ENCODE measurements at regions not wholly inside any gene's neighbourhood (a gene's known extent, or its start where the extent isn't known, plus 50 kb on each side); places are given as distances from the start of the nearest gene placed in this dataset.
"Not testable (repeated sequence)": the region's sequence is repeated elsewhere in the genome, so short reads cannot be mapped to it uniquely, and the experiment has no call there.

DNA sequence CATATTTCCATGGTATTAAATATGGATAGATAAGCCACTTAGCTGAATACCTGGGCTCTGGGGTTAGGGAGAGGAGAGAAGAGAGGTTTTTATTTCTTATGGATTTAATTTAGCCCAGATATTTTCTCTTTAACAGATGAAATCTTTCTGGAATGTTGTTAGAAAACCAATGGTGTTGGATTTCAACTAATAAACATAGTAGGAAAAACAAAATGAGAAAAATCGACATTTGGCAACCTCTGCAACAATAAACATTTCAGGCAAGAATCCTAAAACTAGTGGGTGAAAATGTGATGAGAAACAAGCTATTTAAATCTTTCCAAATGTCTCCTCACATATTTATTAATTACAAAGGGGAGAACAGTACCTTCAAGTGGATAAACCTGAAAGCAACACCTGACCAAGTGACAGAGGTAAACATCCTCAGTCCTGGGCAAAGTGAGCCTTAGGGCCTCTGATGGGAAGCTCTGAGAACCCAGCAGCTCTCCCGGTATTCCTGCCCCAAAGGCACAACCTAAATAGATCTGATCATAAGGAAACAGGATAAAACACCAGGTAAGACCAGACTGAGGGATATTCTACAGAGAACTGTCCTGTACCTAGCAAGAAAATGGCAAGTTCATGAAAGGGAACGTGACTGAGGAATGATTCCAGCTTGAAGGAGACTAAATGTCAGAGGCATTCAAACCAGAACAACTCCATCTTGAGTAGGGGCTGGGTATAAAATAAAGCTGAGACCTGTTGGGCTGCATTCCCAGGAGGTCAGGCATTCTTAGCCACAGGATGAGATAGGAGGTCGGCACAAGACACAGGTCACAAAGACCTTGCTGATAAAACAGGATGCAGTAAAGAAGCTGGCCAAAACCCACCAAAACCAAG lies 163.7 kb downstream of the ESM1 start:
- no peak for DNase-seq (ENCODE audit: low read depth)

DNA sequence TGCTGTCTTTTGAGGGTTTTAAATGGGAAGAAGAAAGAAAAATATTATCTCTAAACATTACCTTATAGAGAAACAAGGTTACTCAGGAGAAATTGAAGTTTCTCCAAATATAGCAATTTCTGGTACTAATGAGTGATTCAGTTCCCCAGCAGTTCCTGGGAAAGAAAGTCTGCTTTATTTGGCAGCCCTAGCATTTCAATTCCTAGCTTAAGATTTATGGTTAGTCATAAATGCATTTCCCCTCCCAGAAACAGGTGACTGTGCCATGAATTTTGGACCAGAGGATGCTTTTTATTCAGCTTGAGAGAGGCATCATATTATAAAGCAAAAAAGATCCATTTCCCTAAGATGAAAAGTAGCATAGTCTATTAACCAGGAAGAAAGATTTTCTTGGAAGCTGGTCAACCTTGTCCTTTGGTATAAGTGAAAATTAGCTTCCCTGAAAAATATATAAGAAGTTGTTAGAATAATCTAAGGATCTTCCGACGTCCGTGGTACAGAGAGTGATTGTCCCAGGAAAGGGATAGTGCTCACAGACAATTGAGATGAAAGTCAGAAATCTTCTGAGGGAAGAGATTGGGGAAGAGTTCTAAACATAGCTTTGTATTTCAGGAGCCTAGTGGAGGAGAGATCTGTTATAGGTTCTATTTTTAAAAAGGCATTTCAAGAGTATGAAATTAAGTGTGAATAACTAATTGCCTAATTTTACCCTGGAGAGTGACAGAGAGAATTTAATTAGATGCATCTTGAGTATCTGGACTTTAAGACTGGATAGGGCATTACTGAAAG lies 164.9 kb downstream of the ESM1 start:
- DNase-seq (ENCODE audit: low read depth): no peak

DNA sequence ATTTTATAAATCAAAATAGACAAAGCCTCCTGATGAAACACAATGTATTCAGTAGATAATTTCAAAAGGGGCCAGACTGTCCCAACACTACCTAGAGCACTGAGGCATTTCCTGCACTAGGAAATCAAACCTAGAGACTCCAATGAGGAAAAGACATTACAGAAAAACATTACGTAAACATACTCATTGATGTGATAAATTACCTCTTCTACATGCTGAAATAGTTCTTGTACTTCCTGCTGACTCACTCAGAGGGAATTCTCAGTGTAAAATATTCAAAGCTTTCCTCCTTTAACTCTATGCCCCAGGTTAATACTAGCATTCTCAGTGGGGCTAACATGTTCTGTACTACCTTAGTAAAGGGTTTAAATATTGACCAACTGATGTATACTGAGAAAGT lies 178.0 kb downstream of the ESM1 start:
- no peak for DNase-seq (ENCODE audit: low read depth)

DNA sequence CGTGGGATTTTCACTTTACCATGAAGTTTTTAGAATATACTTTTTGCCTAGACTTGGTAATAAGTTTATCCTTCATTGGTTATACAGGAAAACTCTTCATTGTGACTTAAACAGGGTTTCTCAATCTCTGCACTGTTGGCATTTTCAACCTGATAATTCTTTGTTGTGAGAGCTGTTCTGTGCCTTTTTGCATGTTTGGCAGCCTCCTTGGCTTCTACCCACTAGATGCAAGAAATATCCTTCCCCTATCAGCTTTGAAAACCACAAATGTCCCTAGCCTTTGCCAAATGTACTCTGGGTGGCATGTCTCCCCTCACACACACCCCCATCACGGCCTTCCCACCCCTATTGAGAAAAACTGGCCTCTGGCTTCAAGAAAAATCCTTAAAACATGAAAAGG lies 180.9 kb downstream of the ESM1 start:
- no peak for DNase-seq (ENCODE audit: low read depth)

DNA sequence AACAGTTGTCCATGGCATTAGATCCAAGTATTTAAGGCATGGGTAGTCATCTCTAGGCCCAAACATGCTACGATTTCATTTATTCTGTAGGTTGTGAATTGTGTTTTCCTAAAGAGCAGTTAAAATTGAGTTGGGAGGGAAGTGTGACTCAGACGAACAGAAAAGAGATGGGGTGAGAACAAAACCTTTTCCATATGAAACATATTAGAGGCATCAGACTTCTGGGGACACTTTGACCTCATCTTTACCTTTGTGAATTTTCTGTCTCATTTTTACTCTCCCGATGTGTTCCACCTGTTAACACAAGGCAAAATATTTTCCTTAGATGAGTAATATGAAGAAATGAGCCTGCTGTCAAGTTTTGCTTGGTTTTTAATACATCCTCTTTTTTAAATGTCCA lies 181.3 kb downstream of the ESM1 start:
- no peak for DNase-seq (ENCODE audit: low read depth)

DNA sequence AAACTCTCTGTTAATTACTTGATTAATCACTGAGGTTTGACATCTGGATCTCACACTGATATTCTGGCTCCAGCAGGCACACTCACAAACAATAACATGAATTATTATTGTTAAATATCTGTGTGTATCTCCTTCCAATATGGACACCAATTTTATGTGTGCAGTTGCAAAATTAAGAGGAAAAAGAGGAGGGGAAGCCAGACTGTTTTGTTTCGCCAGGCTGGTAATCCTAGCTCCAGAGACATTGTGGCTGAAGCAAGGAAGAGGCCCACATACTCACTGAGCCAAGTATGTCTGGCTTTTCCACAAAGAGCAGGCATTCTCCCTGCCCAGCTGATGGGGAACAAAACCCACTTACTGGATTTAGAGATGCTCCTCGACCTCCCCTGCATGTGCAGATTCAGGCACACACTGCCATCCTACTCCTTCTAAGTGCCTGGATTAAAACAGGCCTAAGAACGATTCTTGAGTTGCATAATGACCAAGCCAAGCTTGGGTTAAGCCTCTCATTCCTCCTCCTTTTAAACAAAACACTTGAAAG lies 181.9 kb downstream of the ESM1 start:
- no peak for DNase-seq (ENCODE audit: low read depth)

DNA sequence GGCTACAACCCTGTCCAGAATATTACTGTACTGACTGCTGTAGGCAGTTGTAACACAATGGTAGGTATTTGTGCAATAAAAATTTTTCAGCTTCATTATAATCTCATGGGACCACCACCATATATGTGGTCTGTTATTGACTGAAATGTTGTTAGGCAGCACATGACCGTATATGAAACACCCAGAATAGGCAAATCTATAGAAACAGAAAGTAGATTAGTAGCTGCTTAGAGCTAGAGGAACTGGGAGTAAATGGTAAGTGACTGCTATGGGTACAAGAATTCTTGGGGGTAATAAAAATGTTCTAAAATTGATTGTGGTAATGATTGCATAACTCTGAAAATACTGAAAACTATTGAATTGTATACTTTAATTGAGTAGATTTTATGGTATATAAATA lies 185.7 kb downstream of the ESM1 start:
- DNase-seq (ENCODE audit: low read depth): no peak

DNA sequence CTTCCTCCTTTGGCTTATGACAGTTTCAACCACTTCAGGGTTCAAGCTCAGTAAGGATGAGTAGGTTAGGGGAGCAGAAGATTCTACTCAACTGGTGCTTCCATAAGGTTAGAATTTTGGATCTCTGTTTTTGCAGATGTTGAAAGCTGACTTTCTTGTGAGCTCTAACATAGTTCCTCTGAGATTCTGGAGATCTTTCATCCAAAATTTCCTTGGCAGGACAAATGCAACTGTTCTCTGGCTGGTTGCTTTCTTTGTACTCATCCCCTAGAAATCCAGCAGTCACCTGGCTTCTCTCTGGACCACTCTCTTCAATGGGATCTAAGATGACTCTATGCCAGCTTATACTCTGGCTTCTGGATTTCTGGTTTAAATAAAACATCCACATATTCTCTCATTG lies 189.6 kb downstream of the ESM1 start:
- DNase-seq (ENCODE audit: low read depth): no peak

DNA sequence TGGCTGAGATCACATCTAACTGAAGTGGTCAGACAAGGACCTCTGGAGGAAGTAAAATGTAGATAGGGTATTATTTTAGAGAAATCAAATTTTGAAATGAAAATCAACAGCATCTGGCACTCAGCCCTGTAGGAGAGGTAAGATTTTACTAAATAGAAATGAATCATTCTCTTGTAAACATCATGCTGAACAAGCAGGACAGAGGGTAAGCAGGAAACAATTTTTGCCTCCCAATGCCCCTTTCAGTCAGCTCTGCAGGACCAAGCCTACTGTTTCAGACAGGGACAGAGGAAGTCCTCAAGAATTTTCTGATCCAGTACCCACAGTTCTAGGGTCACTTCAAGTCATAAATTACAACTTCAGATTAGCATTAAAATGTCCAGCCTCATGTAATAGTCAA lies 190.1 kb downstream of the ESM1 start:
- DNase-seq (ENCODE audit: low read depth): no peak

DNA sequence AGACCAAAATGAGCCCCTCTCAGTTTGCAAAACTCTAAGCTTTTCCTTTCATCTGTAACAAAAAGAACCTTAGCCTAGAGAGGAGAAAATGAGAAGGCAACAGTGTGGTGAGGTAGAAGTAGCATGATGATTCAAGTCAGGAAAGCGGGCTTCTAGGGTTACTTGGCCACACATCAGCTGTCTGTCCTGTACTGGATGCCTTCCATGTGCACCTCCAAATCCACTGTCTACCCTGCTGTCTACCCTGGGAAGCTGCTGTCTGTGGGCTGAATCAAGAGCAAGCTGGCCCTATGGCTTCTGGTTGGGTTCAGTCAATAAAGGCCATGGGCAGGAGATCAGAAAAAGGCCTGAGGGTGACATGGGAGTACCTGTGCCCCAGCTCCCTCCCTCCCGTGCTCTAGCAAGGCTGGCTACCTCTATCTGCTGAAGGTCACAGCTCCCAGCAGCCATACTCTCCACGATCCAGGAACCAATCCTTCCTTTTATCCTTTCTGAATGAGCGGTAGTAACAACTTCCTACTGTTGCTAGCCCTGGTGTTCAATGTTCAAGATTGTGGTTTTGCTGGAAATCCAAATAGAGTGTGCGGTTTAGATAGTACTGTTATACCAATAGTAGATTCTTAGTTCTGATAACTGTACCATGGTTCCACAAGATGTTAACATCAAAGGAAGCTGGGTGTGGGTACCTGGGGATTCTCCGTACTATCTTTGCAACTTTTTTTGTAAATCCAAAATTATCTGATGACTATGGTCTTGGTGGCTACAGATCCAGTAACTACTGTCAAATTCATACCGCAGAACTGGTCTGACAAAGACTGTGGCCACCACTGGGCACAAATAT lies 191.0 kb downstream of the ESM1 start:
- no peak for DNase-seq (ENCODE audit: low read depth)

DNA sequence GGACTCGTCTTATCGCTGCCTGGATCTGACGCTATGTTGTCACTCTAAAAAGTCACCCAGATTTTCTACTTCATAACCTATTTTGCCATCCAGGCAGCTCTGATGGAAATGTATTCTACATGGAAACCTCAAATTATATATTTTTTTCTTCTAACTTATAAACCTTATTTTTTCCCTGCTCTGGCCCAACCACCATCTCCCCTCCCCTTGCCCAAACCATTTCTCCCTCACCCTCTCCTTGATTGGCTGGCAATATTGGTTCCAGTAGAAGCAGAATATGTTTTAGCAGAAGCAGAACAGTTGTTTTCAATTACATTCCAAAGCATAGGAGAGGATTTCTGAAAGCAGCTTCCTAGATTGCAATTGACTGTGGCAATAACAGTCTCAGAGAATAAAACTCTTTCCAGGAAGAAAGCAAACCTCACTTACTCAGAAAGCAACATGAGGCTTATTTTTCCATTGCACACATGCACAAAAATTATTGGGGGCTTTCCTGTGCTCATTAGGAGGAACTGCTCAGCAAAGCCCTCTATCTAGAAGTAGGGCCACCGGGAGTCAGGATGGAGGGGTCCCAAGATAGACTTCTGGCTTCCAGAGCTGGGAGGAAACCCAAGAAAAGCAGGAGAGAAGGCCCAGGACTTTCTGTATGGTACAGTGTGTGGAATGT lies 191.8 kb downstream of the ESM1 start:
- DNase-seq (ENCODE audit: low read depth): no peak

DNA sequence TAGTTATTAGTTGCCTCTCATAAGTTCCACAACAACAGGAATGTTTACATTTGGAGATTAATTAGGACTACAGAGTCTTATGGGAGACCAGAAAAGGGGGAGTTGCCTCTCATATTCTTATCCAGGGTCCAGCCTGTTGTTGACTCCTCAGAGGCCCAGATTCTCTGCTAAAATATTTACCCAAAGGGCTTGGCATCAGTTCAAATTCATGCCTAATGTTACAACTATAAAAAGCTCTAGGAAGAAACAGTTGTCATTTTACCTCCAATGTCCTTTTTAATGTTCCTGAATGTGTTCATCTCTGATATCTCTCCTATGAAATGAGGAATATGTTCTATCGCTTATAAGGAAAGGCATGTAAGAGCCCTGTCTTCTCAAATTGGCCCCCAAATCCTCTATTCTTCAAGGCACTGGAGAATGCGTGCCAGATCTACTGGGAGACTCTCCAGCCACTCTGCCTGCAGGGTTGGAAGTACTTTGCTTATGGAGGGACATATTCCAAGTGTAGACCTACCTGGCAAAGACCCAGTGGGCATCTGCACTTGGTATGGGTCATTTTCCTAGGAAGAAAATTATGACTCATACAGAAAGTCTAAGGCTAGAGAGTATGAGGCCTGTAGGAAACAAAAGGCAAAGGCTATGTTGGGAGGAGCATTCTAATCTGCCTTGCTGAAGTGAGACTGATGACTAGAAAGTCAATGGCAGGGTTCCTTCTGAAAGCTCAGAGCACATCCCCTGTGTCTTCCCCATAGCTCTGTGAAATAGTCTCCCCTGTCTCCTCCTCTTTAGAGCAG lies 192.6 kb downstream of the ESM1 start:
- DNase-seq (ENCODE audit: low read depth): no peak

DNA sequence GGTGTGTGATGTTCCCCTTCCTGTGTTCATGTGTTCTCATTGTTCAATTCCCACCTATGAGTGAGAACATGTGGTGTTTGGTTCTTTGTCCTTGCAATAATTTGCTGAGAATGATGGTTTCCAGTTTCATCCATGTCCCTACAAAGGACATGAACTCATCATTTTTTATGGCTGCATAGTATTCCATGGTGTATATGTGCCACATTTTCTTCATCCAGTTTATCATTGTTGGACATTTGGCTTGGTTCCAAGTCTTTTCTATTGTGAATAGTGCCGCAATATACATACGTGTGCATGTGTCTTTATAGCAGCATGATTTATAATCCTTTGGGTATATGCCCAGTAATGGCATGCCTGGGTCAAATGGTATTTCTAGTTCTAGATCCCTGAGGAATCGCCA lies 197.5 kb downstream of the ESM1 start:
- not testable (repeated sequence) for DNase-seq (ENCODE audit: low read depth)

DNA sequence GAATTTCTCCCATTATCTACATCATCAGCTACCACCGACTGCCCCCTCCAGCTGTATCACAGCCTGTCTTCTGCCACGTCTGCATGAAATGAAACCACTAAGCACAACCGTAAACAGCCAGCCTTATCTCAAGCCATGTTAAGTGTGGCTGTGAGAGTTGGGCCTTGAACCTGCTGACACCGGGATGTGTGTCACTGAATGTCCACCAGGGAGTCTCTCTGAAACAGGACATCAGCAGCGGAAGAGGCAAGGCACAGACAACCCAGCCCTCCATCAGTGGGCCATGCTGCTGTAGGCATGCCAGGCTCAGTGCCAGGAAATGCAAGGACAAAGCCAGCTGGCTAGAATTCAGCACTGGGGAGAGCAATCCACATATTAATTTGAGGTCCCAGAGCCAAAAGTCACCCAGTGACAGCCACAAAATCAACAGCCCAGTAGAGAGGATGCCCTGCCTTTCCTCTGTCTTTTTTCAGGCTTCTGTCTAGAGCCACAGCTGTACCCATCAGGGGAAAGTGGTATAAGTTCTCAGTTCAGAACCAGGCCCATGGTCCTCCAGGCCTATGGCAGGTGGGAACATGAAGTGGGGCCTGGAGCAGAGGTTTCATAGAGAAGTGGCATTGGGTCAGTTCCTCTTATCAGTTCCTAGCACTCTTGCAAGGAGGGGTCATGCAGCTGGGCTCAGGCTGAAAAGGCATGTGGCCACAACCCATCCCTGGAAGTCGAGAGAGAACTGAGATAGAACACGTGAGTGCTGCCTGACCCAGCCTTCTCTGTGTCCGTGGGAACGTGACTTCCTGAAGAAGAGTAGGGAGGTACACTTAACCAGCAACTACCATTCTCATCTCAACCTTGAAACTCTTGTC lies 199.4 kb downstream of the ESM1 start:
- DNase-seq (ENCODE audit: low read depth): no peak

DNA sequence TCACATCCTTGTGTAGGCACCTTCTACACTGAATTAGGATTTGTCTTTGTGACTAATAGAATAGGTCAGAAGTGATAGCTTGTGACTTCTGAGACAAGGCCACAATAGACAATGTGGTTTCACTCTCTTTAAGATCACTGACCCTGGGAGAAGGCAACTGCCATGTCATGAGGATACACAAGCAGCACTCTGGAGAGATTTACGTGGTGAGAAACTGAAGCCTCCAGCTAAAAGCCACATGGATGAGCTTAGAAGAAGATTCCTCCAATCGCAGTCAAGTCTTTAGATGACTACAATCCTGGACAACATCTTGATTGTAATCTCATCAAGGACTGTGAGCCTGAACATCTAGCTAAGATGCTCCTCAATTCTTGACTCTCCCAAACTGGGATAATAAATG lies 206.6 kb downstream of the ESM1 start:
- no peak for DNase-seq (ENCODE audit: low read depth)

DNA sequence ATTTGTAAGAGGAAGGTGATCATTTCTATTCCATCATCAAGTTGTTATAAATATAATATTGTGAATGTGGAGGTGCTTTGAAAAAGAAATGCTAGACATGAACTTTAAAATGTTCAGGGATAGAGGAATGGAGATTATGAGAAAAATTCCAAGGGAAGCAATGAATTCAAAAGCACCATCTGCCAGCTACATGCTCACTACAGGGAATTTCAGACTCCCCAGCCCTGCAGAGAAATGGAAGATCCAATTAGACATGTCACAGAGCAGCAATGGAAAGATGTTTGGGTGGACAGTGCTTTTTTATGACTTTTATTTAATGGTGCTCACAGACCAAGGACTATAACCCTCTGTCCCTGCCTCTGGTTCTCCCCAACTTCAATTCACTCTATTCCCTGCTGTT lies 209.7 kb downstream of the ESM1 start:
- no peak for DNase-seq (ENCODE audit: low read depth)

DNA sequence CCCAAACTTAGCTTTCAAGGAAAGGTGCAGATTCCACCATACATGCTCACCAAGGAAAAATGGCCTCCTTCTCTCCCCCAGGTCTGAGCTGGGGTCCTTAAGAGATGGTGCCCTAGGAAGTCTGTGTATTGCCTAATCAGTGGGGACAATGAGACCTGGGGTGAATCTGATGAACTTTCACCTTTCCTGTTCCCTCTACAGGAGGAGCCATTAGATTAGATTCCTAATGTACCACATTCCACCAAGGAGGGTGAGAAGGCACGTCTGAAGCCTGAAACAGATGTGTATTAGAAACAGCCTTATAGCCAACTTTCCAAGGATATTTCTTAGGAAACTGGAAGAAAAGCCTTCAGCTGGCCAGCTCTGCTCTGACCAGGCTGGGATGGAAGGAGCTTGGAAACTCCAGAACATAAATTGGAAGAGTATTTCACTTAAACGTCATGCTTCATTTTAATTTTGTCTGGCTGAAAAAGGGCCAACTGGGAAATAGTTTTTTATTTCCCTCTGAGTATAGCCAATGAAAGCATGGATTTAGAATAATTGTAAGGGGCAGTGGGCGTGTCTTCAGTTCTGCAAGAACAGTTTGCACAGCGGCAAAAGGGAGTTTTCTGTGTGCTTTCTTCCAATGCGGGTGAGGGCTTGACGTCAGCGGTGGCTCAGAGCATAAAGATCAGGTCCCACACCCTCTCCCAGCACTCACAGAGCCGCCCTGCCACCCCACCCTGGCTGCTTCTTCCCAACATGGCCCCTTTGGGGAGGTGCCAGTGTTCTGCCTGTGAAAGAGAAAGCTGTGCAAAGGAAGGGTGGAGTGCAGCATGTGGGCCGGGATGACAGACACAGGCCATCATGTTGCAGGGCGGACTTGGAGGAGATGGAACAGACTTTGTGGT lies 210.9 kb downstream of the ESM1 start:
- DNase-seq (ENCODE audit: low read depth): no peak

DNA sequence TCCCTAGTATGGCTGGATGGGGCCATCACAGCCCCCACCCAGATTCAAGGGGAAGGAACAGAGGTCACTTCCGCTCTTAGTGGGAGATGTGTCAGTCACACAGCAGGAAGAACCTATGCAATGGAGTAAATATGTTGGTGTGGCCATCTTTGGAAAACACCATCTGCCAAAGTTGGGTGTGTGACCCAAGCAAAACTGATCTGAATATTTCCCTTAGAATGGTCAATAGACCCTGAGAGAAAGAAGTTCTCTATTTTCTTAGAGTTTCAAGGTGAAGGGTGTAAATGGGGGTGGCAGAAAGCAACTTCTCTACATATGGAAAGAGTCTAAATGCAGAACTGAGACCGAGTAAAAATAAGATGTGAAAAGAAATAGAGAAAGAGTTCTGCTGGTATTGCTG lies 212.7 kb downstream of the ESM1 start:
- no peak for DNase-seq (ENCODE audit: low read depth)

DNA sequence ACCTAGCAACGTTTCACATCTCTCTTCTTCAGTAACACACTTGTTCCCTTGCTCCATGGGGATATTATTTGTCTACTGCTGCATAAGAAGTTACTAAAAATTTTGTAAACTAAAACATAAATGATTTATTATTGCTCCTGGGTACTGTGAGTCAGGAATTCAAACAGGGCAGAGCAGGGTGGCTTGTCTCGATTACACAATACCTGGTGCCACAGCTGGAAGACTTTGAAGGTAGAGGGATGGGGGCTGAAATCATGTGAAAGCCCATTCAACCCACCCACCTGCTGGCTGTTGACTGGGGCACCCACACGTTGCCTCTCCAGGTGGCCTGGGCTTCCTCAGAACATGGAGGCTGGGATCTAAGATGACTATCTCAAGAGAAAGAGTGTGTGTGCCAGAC lies 213.2 kb downstream of the ESM1 start:
- no peak for DNase-seq (ENCODE audit: low read depth)

All from non-pigmented ciliary epithelial cell (primary cell).